Fibroblast of lung (primary cell): ENCODE measurements at regions not wholly inside any gene's neighbourhood (a gene's known extent, or its start where the extent isn't known, plus 50 kb on each side); places are given as distances from the start of the nearest gene placed in this dataset.

Experiments used
- DNase-seq, 2 donors: peaks; one replicate each; pipeline versions ENCODE4 v3.0.0 to v3.0.0-alpha.2; 2010; ENCODE audit warnings: low read depth in 2 of 2
- H2AFZ ChIP-seq: 2 replicates; pipeline ENCODE4 v1.5.1; 2012; ENCODE audit warnings: low read length, control low read depth, inconsistent platforms
- H3K27ac ChIP-seq: 2 replicates; pipeline ENCODE4 v1.5.1; 2011; ENCODE audit warnings: low read length, control low read depth; ENCODE audit not compliant: insufficient read depth
- H3K27me3 ChIP-seq: 2 replicates; pipeline ENCODE4 v1.5.1; 2011; ENCODE audit warnings: mild to moderate bottlenecking, low read length; ENCODE audit not compliant: control insufficient read depth, insufficient read depth
- H3K36me3 ChIP-seq: 2 replicates; pipeline ENCODE4 v1.5.1; 2011; ENCODE audit warnings: low read length; ENCODE audit not compliant: control insufficient read depth, insufficient read depth
- H3K4me1 ChIP-seq: 2 replicates; pipeline ENCODE4 v1.5.1; 2011; ENCODE audit warnings: low read length; ENCODE audit not compliant: control insufficient read depth, insufficient read depth; ENCODE audit errors: extremely low read depth
- H3K4me2 ChIP-seq: 2 replicates; pipeline ENCODE4 v1.5.1; 2011; ENCODE audit warnings: low read length, control low read depth; ENCODE audit not compliant: insufficient read depth; ENCODE audit errors: extremely low read depth
- H3K4me3 ChIP-seq, 4 experiments: fragments of 200-600 bp in 1 of 4; sonication (generic) in 1 of 4; replicated peaks in 1 of 4; 2 replicates each; pipeline ENCODE4 v1.5.1; 2011 to 2016; ENCODE audit warnings: low read length in 4 of 4, low read depth in 3 of 4, mild to moderate bottlenecking in 3 of 4, control low read depth in 2 of 4, inconsistent platforms in 1 of 4, mixed read lengths in 1 of 4; ENCODE audit not compliant: insufficient read depth in 1 of 4; ENCODE audit errors: control extremely low read depth in 1 of 4
- H3K79me2 ChIP-seq: 2 replicates; pipeline ENCODE4 v1.5.1; 2012; ENCODE audit warnings: mild to moderate bottlenecking, low read length, inconsistent platforms; ENCODE audit not compliant: control insufficient read depth, insufficient read depth
- H3K9ac ChIP-seq: 2 replicates; pipeline ENCODE4 v1.5.1; 2011; ENCODE audit warnings: mild to moderate bottlenecking, low read length, control low read depth; ENCODE audit not compliant: insufficient read depth
- H3K9me3 ChIP-seq: 2 replicates; pipeline ENCODE4 v1.5.1; 2012; ENCODE audit warnings: low read depth, low read length; ENCODE audit not compliant: control insufficient read depth, insufficient read depth
- H4K20me1 ChIP-seq: 2 replicates; pipeline ENCODE4 v1.5.1; 2011; ENCODE audit warnings: low read length; ENCODE audit not compliant: control insufficient read depth, insufficient read depth; ENCODE audit errors: extremely low read depth
- CTCF ChIP-seq, 2 donors: IDR thresholded peaks in 1 of 2; conservative IDR thresholded peaks in 1 of 2; 1 replicate in 1 of 2; 2 replicates in 1 of 2; pipeline ENCODE4 v1.5.1; 2011 to 2012; ENCODE audit warnings: low read length in 2 of 2, control low read depth in 1 of 2, inconsistent platforms in 1 of 2, low read depth in 1 of 2, mild to moderate bottlenecking in 1 of 2
- EZH2 ChIP-seq: IDR thresholded peaks from 2 replicates; pipeline ENCODE4 v1.5.1; 2012; ENCODE audit warnings: low read length, control low read depth, mild to moderate bottlenecking; ENCODE audit errors: missing control alignments

DNA sequence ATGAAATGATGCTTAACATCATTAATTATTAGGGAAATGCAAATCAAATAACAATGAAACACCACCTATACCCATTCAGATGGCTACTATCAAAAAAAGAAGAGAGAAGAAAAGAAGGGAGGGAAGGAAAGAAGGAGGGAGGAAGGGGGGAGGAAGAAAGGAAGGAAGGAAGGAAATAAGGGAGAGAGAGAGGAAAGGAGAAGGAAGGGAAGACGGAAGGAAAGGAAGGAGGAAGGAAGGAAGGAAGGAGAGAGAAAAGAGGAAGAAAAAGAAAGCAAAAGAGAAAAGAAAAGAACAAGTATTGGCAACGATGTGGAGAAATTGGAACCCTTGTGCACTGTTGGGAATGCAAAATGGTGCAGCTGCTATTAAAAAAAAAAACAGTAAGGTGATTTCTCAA, 363.3 kb downstream of the TNS1 start:
- H2AFZ ChIP-seq, result no peak overlapping the region
- H4K20me1 ChIP-seq, result no peaks in the 10 kb centered on the region
- no peak for DNase-seq

GRCh38 chr2:217638533-217638932, 364.3 kb downstream of the TNS1 start:
- H4K20me1 ChIP-seq, result no peaks in the 10 kb centered on the region
- H2AFZ ChIP-seq, result no peak overlapping the region
- H3K9ac ChIP-seq, result no peak overlapping the region
- H3K4me2 ChIP-seq, result no peak overlapping the region
- H3K27ac ChIP-seq, result no peak overlapping the region
- no peaks in the 10 kb centered on the region for H3K9me3 ChIP-seq
- no peaks in the 10 kb centered on the region for H3K79me2 ChIP-seq
- DNase-seq, result no peak
- no peaks in the 10 kb centered on the region for H3K36me3 ChIP-seq
- TF ChIP-seq EZH2, result no peak
- no peak for TF ChIP-seq CTCF (conservative IDR thresholded peaks at IDR 0.05 in 1 of 2, IDR thresholded peaks at IDR 0.05 in 1 of 2; ENCODE audit: low read depth in 1 of 2, low read length in 2 of 2)
- H3K27me3 ChIP-seq, result peaks cover 6% of the 10 kb centered on the region
- no peak overlapping the region for H3K4me3 ChIP-seq
- no peaks in the 10 kb centered on the region for H3K4me1 ChIP-seq

More for the DNA sequence above, 363.3 kb downstream of the TNS1 start:
- H3K36me3 ChIP-seq, result no peaks in the 10 kb centered on the region
- no peak overlapping the region for H3K9ac ChIP-seq
- TF ChIP-seq EZH2, result no peak
- no peak for TF ChIP-seq CTCF (conservative IDR thresholded peaks at IDR 0.05 in 1 of 2, IDR thresholded peaks at IDR 0.05 in 1 of 2; ENCODE audit: low read depth in 1 of 2, low read length in 2 of 2)
- no peak overlapping the region for H3K4me3 ChIP-seq
- H3K27me3 ChIP-seq, result peaks cover 2% of the 10 kb centered on the region
- H3K4me1 ChIP-seq, result no peaks in the 10 kb centered on the region
- H3K4me2 ChIP-seq, result no peak overlapping the region
- no peak overlapping the region for H3K27ac ChIP-seq
- H3K9me3 ChIP-seq, result no peaks in the 10 kb centered on the region
- H3K79me2 ChIP-seq, result no peaks in the 10 kb centered on the region

- no peaks in the 10 kb centered on the region for H3K9me3 ChIP-seq
These were observed 364.8 kb downstream of the TNS1 start for GRCh38 chr2:217638031-217638430.

More at GRCh38 chr2:217638031-217638430, 364.8 kb downstream of the TNS1 start:
- DNase-seq, result no peak
- no peaks in the 10 kb centered on the region for H3K4me1 ChIP-seq
- H3K27ac ChIP-seq, result no peak overlapping the region
- no peaks in the 10 kb centered on the region for H4K20me1 ChIP-seq
- no peaks in the 10 kb centered on the region for H3K79me2 ChIP-seq
- no peak overlapping the region for H3K4me3 ChIP-seq
- no peaks in the 10 kb centered on the region for H3K36me3 ChIP-seq
- peaks cover 6% of the 10 kb centered on the region for H3K27me3 ChIP-seq
- TF ChIP-seq CTCF (conservative IDR thresholded peaks at IDR 0.05 in 1 of 2, IDR thresholded peaks at IDR 0.05 in 1 of 2; ENCODE audit: low read depth in 1 of 2, low read length in 2 of 2) (no peak), EZH2 (no peak)
- H2AFZ ChIP-seq, result no peak overlapping the region
- no peak overlapping the region for H3K4me2 ChIP-seq
- H3K9ac ChIP-seq, result no peak overlapping the region
